HFF-Myc (cell line): ENCODE measurements at regions not wholly inside any gene's neighbourhood (a gene's known extent, or its start where the extent isn't known, plus 50 kb on each side); places are given as distances from the start of the nearest gene placed in this dataset.

Experiments
- DNase-seq: peaks from one replicate; pipeline ENCODE4 v3.0.0-alpha.2; 2011; ENCODE audit warnings: low read depth; ENCODE audit errors: extremely low read depth
- H3K4me3 ChIP-seq: replicated peaks from 2 replicates; pipeline ENCODE4 v1.5.1; 2011; ENCODE audit warnings: low read depth, mild to moderate bottlenecking, control low read depth, low read length
- CTCF ChIP-seq: IDR thresholded peaks from 2 replicates; pipeline ENCODE4 v1.5.1; 2012; ENCODE audit warnings: mild to moderate bottlenecking, low read depth, low read length, control low read depth; ENCODE audit errors: missing control alignments

GRCh38 chr6:68473433-68474210 is 161.5 kb upstream of the ADGRB3 start:
- H3K4me3 ChIP-seq: no peak overlapping the region
- no peak for DNase-seq
- no peak for TF ChIP-seq CTCF

- no peak overlapping the region for H3K4me3 ChIP-seq
- DNase-seq: no peak
- no peak for TF ChIP-seq CTCF
Measured at GRCh38 chr6:68468244-68468884, 166.7 kb upstream of the ADGRB3 start.

- TF ChIP-seq CTCF: no peak
- no peak overlapping the region for H3K4me3 ChIP-seq
- no peak for DNase-seq
Measured at GRCh38 chr6:68458447-68458846, 176.6 kb upstream of the ADGRB3 start.

- DNase-seq: no peak
- TF ChIP-seq CTCF: no peak
- H3K4me3 ChIP-seq: no peak overlapping the region
Measured at GRCh38 chr6:68447112-68447511, 188.0 kb upstream of the ADGRB3 start.

GRCh38 chr6:68445926-68446325 is 189.2 kb upstream of the ADGRB3 start:
- TF ChIP-seq CTCF: no peak
- H3K4me3 ChIP-seq: no peak overlapping the region
- no peak for DNase-seq

- TF ChIP-seq CTCF: no peak
- no peak for DNase-seq
- H3K4me3 ChIP-seq: no peak overlapping the region
Measured at GRCh38 chr6:68443704-68444103, 191.4 kb upstream of the ADGRB3 start.
